Spleen (tissue), 11 donors: ENCODE measurements at regions not wholly inside any gene's neighbourhood (a gene's known extent, or its start where the extent isn't known, plus 50 kb on each side); places are given as distances from the start of the nearest gene placed in this dataset.

Experiments
- DNase-seq: peaks from one replicate; pipeline ENCODE4 v3.0.0-alpha.2; 2020
- H3K27ac ChIP-seq, 8 donors: fragments of 200-600 bp; sonication (generic) in 7 of 8; 1 replicate in 4 of 8; 2 replicates in 4 of 8; pipeline versions ENCODE4 v1.5.0 to v1.8.0; 2016 to 2021; ENCODE audit warnings: inconsistent platforms in 4 of 8, mild to moderate bottlenecking in 4 of 8, moderate library complexity in 1 of 8
- H3K27me3 ChIP-seq, 7 donors: fragments of 200-600 bp; sonication (generic) in 6 of 7; replicated peaks in 1 of 7; 1 replicate in 4 of 7; 2 replicates in 3 of 7; pipeline versions ENCODE4 v1.5.0 to v1.8.0; 2016 to 2021; ENCODE audit warnings: inconsistent platforms in 3 of 7, mild to moderate bottlenecking in 1 of 7
- H3K36me3 ChIP-seq, 6 donors: fragments of 200-600 bp; sonication (generic) in 5 of 6; 1 replicate in 4 of 6; 2 replicates in 2 of 6; pipeline versions ENCODE4 v1.5.0 to v1.8.0; 2016 to 2021; ENCODE audit warnings: inconsistent platforms in 2 of 6
- H3K4me1 ChIP-seq, 6 donors: fragments of 200-600 bp; sonication (generic) in 5 of 6; 1 replicate in 3 of 6; 2 replicates in 3 of 6; pipeline versions ENCODE4 v1.5.0 to v1.8.0; 2016 to 2021; ENCODE audit warnings: inconsistent platforms in 3 of 6
- H3K4me3 ChIP-seq, 8 donors: fragments of 200-600 bp; sonication (generic) in 7 of 8; 1 replicate in 4 of 8; 2 replicates in 4 of 8; pipeline versions ENCODE4 v1.5.0 to v1.8.0; 2016 to 2021; ENCODE audit warnings: inconsistent platforms in 4 of 8, mild to moderate bottlenecking in 4 of 8, moderate library complexity in 2 of 8
- H3K9me3 ChIP-seq, 8 donors: fragments of 200-600 bp; sonication (generic) in 7 of 8; 1 replicate in 4 of 8; 2 replicates in 4 of 8; pipeline versions ENCODE4 v1.5.0 to v1.8.0; 2016 to 2021; ENCODE audit warnings: inconsistent platforms in 4 of 8
- POLR2A ChIP-seq, 3 donors: fragments of 450-650 bp; IDR thresholded peaks; one replicate each; pipeline ENCODE4 v1.5.1; 2017; ENCODE audit warnings: antibody characterized with exemption in 3 of 3, mild to moderate bottlenecking in 1 of 3
- POLR2AphosphoS5 ChIP-seq, 3 donors: sonication (generic); formaldehyde crosslinking; IDR thresholded peaks; one replicate each; pipeline ENCODE4 v1.5.1; 2017; ENCODE audit warnings: antibody characterized with exemption in 3 of 3
- WGBS, 5 donors: extraction: QIAGEN DNeasy Blood & Tissue Kit in 3 of 5; methylation state at CpG; one replicate each; pipeline versions ENCODE4 v1.1.5 to v1.1.7; 2013 to 2018; 5-methylcytosine and 5-hydroxymethylcytosine counted together
- intact Hi-C: fragments of 100-400 bp; cut with DNase I; formaldehyde crosslinking; loops from one replicate; pipeline ENCODE4 v1.15.0; 2023; ENCODE audit warnings: low total_unique reads
- TF ChIP-seq, protein P1 (sequence below), 11 experiments: fragments of 200-600 bp in 7 of 11; fragments of 450-650 bp in 4 of 11; sonication (generic) in 4 of 11; IDR thresholded peaks in 8 of 11; conservative IDR thresholded peaks in 3 of 11; 1 replicate in 7 of 11; 2 replicates in 4 of 11; pipeline versions ENCODE4 v1.4.0 to v1.8.0; 2016 to 2021; ENCODE audit warnings: antibody characterized with exemption in 11 of 11, inconsistent platforms in 4 of 11, mild to moderate bottlenecking in 1 of 11
- donor health status: healthy with polysubstance abuse.
- donor health status: DM: no; HTN: no; CAD: no; lungs with moderate emphysema.
- donor health status: DM: no; HTN: no; CAD: no.
- donor health status: Bipolar disorder and iron deficiency.
- donor health status: healthy.
- donor health status: DM: no; HTN: no; CAD: no.
- donor health status: DM: yes; HTN: yes; CAD: no.

GRCh38 chr12:85697003-85697402, 139.2 kb downstream of the RASSF9 start:
- H3K27ac ChIP-seq: no peak overlapping the region
- no peaks in the 10 kb centered on the region for H3K9me3 ChIP-seq
- no peak overlapping the region for H3K4me3 ChIP-seq
- H3K36me3 ChIP-seq: no peaks in the 10 kb centered on the region
- H3K4me1 ChIP-seq: no peaks in the 10 kb centered on the region
- WGBS, 5 donors: 80 to 95% (median 91%) methylated on average over 2 of the region's 2 CpGs
- no peak for DNase-seq
- TF ChIP-seq POLR2A (IDR thresholded peaks at IDR 0.05): no peak
- TF ChIP-seq, protein P1, sequence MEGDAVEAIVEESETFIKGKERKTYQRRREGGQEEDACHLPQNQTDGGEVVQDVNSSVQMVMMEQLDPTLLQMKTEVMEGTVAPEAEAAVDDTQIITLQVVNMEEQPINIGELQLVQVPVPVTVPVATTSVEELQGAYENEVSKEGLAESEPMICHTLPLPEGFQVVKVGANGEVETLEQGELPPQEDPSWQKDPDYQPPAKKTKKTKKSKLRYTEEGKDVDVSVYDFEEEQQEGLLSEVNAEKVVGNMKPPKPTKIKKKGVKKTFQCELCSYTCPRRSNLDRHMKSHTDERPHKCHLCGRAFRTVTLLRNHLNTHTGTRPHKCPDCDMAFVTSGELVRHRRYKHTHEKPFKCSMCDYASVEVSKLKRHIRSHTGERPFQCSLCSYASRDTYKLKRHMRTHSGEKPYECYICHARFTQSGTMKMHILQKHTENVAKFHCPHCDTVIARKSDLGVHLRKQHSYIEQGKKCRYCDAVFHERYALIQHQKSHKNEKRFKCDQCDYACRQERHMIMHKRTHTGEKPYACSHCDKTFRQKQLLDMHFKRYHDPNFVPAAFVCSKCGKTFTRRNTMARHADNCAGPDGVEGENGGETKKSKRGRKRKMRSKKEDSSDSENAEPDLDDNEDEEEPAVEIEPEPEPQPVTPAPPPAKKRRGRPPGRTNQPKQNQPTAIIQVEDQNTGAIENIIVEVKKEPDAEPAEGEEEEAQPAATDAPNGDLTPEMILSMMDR (IDR thresholded peaks at IDR 0.05 in 8 of 11, conservative IDR thresholded peaks at IDR 0.05 in 3 of 11): no peak
- TF ChIP-seq POLR2AphosphoS5 (IDR thresholded peaks at IDR 0.05): no peak
- no peaks in the 10 kb centered on the region for H3K27me3 ChIP-seq
- intact Hi-C loops: no loop called here

GRCh38 chr12:85698937-85699336, 137.3 kb downstream of the RASSF9 start:
- Histone ChIP-seq H3K36me3 (no peaks in the 10 kb centered on the region), H3K27ac (no peak overlapping the region), H3K9me3 (no peaks in the 10 kb centered on the region), H3K4me3 (no peak overlapping the region), H3K4me1 (no peaks in the 10 kb centered on the region), H3K27me3 (no peaks in the 10 kb centered on the region)
- WGBS, 5 donors: 54 to 77% (median 59%) methylated on average over 1 of the region's 1 CpG
- no peak for DNase-seq
- intact Hi-C loops: no loop called here
- no peak for TF ChIP-seq POLR2A (IDR thresholded peaks at IDR 0.05)
- no peak for TF ChIP-seq POLR2AphosphoS5 (IDR thresholded peaks at IDR 0.05)
- TF ChIP-seq, protein P1 (IDR thresholded peaks at IDR 0.05 in 8 of 11, conservative IDR thresholded peaks at IDR 0.05 in 3 of 11): no peak

DNA sequence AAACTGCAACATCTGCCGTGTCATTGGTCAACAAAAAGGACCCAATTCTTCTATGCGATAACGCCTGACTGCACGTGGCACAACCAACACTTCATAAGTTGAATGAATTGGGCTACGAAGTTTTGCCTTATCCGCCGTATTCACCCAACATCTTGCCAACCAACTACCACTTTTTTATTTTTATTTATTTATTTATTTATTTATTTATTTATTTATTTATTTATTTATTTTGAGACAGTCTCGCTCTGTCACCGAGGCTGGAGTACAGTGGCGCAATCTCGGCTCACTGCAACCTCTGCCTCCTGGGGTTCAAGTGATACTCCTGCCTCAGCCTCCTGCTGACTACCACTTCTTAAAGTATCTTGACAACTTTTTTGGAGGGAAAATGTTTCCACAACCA, 127.4 kb downstream of the RASSF9 start:
- 93 to 96% (median 95%) methylated on average over 11 of the region's 11 CpGs for WGBS, 5 donors
- Histone ChIP-seq H3K4me3 (no peak overlapping the region), H3K9me3 (peaks cover 0 to 11% (median 0%) of the 10 kb centered on the region in 8 donors), H3K4me1 (no peaks in the 10 kb centered on the region), H3K36me3 (no peaks in the 10 kb centered on the region), H3K27me3 (no peaks in the 10 kb centered on the region), H3K27ac (no peak overlapping the region)
- DNase-seq: no peak
- TF ChIP-seq POLR2AphosphoS5 (IDR thresholded peaks at IDR 0.05) (no peak), POLR2A (IDR thresholded peaks at IDR 0.05) (no peak)
- TF ChIP-seq, protein P1 (IDR thresholded peaks at IDR 0.05 in 8 of 11, conservative IDR thresholded peaks at IDR 0.05 in 3 of 11): no peak
- intact Hi-C loops: no loop called here

DNA sequence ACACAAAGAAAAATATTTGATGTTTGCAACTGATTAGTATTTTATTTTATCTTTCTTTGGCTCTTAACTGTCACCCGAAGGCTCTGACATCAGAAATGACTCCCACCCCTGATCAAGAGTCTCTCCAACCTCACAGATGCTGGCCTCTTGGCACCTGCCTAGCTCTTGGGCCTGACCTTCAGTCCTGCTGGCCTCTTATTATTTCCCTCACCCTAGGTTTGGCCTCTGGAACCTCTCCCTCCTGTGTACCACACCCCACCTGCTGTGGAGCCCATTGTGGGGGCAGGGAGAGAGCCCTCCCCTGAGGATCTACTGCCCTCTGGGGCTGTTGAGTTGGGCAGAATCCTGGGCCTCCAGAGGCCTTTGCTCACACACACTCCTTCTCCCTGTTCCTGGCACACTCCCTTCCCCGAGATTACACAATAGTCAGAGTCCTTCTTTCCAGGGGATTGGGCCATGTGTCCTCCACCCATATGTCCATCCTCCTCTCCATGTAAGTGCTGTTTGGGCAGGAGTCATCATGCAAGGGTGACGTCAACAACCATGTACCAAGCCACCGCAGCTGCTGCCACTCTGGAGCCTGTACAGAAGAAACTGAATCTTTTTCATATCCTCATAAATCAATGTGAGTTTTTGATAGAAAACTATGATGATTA, 124.3 kb downstream of the RASSF9 start:
- DNase-seq: no peak
- intact Hi-C loops: no loop called here
- H3K9me3 ChIP-seq: peaks cover 0 to 13% (median 0%) of the 10 kb centered on the region in 8 donors
- no peak overlapping the region for H3K4me3 ChIP-seq
- WGBS, 5 donors: 82 to 89% (median 87%) methylated on average over 4 of the region's 4 CpGs
- no peak overlapping the region for H3K27ac ChIP-seq
- H3K36me3 ChIP-seq: no peaks in the 10 kb centered on the region
- TF ChIP-seq, protein P1 (IDR thresholded peaks at IDR 0.05 in 8 of 11, conservative IDR thresholded peaks at IDR 0.05 in 3 of 11): no peak
- TF ChIP-seq POLR2A (IDR thresholded peaks at IDR 0.05): no peak
- TF ChIP-seq POLR2AphosphoS5 (IDR thresholded peaks at IDR 0.05): no peak
- no peaks in the 10 kb centered on the region for H3K27me3 ChIP-seq
- H3K4me1 ChIP-seq: no peaks in the 10 kb centered on the region
